Caco-2 (cell line): ENCODE measurements at regions not wholly inside any gene's neighbourhood (a gene's known extent, or its start where the extent isn't known, plus 50 kb on each side); places are given as distances from the start of the nearest gene placed in this dataset.

Experiments used
- BruUV-seq: library from RNA; stranded (reverse); fragments of 400-500 nt; replicated peaks from 2 replicates; lab custom pipeline; 2021; lab: Mats Ljungman, UMichigan
- CTCF ChIA-PET: fragments of 300-600 bp; sonication (Branson Sonifier 250); formaldehyde crosslinking; loops from one replicate; lab custom pipeline; 2022; ENCODE audit warnings: antibody characterized with exemption; lab: Charles Lee
- POLR2A ChIA-PET: fragments of 300-600 bp; sonication (Branson Sonifier 250); formaldehyde crosslinking; loops from one replicate; lab custom pipeline; 2022; ENCODE audit warnings: antibody characterized with exemption; lab: Charles Lee
- DNase-seq, 2 experiments: peaks; one replicate each; pipeline versions ENCODE4 v3.0.0 to v3.0.0-alpha.2; 2020 to 2022
- H3K27me3 ChIP-seq: replicated peaks from 2 replicates; pipeline ENCODE4 v1.6.0; 2011; ENCODE audit warnings: low read length; ENCODE audit not compliant: control insufficient read depth, insufficient read depth
- H3K36me3 ChIP-seq: 2 replicates; pipeline ENCODE4 v1.5.1; 2011; ENCODE audit warnings: low read length; ENCODE audit not compliant: control insufficient read depth, insufficient read depth
- H3K4me1 ChIP-seq: fragments of 250-450 bp; sonication (Bioruptor Pico); 2 replicates; pipeline ENCODE4 v1.5.1; 2020; ENCODE audit warnings: mild to moderate bottlenecking
- H3K4me3 ChIP-seq: 2 replicates; pipeline ENCODE4 v1.5.1; 2011; ENCODE audit warnings: low read depth, mild to moderate bottlenecking, control low read depth, low read length
- H3K9me3 ChIP-seq: fragments of 250-450 bp; sonication (Bioruptor Pico); 2 replicates; pipeline ENCODE4 v1.5.1; 2020; ENCODE audit warnings: mild to moderate bottlenecking, moderate library complexity
- H3K27ac Mint-ChIP-seq: one replicate; pipeline ENCODE4 v1.8.0; 2022; ENCODE audit warnings: mixed read lengths; ENCODE audit not compliant: unreplicated experiment
- H3K27me3 Mint-ChIP-seq: one replicate; pipeline ENCODE4 v1.8.0; 2022; ENCODE audit warnings: mixed read lengths; ENCODE audit not compliant: insufficient read depth, unreplicated experiment
- H3K36me3 Mint-ChIP-seq: one replicate; pipeline ENCODE4 v1.8.0; 2022; ENCODE audit warnings: mild to moderate bottlenecking, mixed read lengths; ENCODE audit not compliant: insufficient read depth, unreplicated experiment
- H3K4me1 Mint-ChIP-seq: one replicate; pipeline ENCODE4 v1.8.0; 2022; ENCODE audit warnings: low read depth, mixed read lengths; ENCODE audit not compliant: unreplicated experiment
- H3K4me3 Mint-ChIP-seq: one replicate; pipeline ENCODE4 v1.8.0; 2022; ENCODE audit warnings: mild to moderate bottlenecking, moderate library complexity, mixed read lengths; ENCODE audit not compliant: unreplicated experiment
- H3K9me3 Mint-ChIP-seq: one replicate; pipeline ENCODE4 v1.8.0; 2022; ENCODE audit warnings: mixed read lengths; ENCODE audit not compliant: unreplicated experiment
- CTCF ChIP-seq, 2 experiments: fragments of 200-600 bp in 1 of 2; IDR thresholded peaks; 1 replicate in 1 of 2; 2 replicates in 1 of 2; pipeline versions ENCODE4 v1.5.1 to v1.8.0; 2011 to 2022; ENCODE audit warnings: antibody characterized with exemption in 1 of 2, control low read depth in 1 of 2, inconsistent platforms in 1 of 2, low read depth in 1 of 2, low read length in 1 of 2, mild to moderate bottlenecking in 1 of 2, moderate library complexity in 1 of 2; ENCODE audit not compliant: insufficient read depth in 1 of 2, severe bottlenecking in 1 of 2, unreplicated experiment in 1 of 2
- intact Hi-C: fragments of 100-400 bp; cut with micrococcal nuclease; formaldehyde crosslinking; loops from one replicate; pipeline ENCODE4 v1.10.0; 2022; ENCODE audit not compliant: unreplicated experiment

- no peak for DNase-seq
- TF ChIP-seq CTCF (IDR thresholded peaks at IDR 0.05; ENCODE audit: insufficient read depth in 1 of 2, low read depth in 1 of 2, low read length in 1 of 2, severe bottlenecking in 1 of 2, unreplicated experiment in 1 of 2), result no peak
- Histone ChIP-seq H3K9me3 (no peaks in the 10 kb centered on the region), H3K36me3 (no peaks in the 10 kb centered on the region), H3K4me3 (no peak overlapping the region), H3K27me3 (peaks cover 1% of the 10 kb centered on the region; the same call in 1 of the 2 replicates), H3K4me1 (no peaks in the 10 kb centered on the region)
- intact Hi-C loops, result no loop called here
- ChIA-PET CTCF (no interaction called here), POLR2A (interaction anchor here (0.6 kb wide), 1 partner anchor 9 kb away, joined by 4 read pairs; no protein-coding TSS in a partner anchor)
- Mint-ChIP-seq H3K9me3 (no peaks in the 10 kb centered on the region), H3K36me3 (no peaks in the 10 kb centered on the region), H3K27me3 (peaks cover 18% of the 10 kb centered on the region), H3K27ac (no peak overlapping the region), H3K4me1 (no peaks in the 10 kb centered on the region), H3K4me3 (no peak overlapping the region)
- BruUV-seq, result no TSS peak
Measured at GRCh38 chr16:87072101-87072500, 245.1 kb downstream of the C16orf95 start.

GRCh38 chr16:87074641-87075318 lies 242.4 kb downstream of the C16orf95 start:
- Mint-ChIP-seq H3K36me3 (no peaks in the 10 kb centered on the region), H3K9me3 (peaks cover 10% of the 10 kb centered on the region), H3K4me3 (no peak overlapping the region), H3K4me1 (no peaks in the 10 kb centered on the region), H3K27me3 (peaks cover 19% of the 10 kb centered on the region), H3K27ac (no peak overlapping the region)
- no peak overlapping the region for H3K4me3 ChIP-seq
- intact Hi-C loops, result no loop called here
- no TSS peak for BruUV-seq
- peaks cover 2% of the 10 kb centered on the region; the same call in 1 of the 2 replicates for H3K9me3 ChIP-seq
- POLR2A ChIA-PET, result no interaction called here
- CTCF ChIA-PET, result no interaction called here
- H3K4me1 ChIP-seq, result no peaks in the 10 kb centered on the region
- no peaks in the 10 kb centered on the region for H3K36me3 ChIP-seq
- peaks cover 1% of the 10 kb centered on the region; the same call in 1 of the 2 replicates for H3K27me3 ChIP-seq
- no peak for TF ChIP-seq CTCF (IDR thresholded peaks at IDR 0.05; ENCODE audit: insufficient read depth in 1 of 2, low read depth in 1 of 2, low read length in 1 of 2, severe bottlenecking in 1 of 2, unreplicated experiment in 1 of 2)
- no peak for DNase-seq

GRCh38 chr16:87075319-87075860 lies 241.8 kb downstream of the C16orf95 start:
- H3K4me1 Mint-ChIP-seq, result no peaks in the 10 kb centered on the region
- peaks cover under 1% of the 10 kb centered on the region; the same call in 1 of the 2 replicates for H3K27me3 ChIP-seq
- no peaks in the 10 kb centered on the region for H3K36me3 Mint-ChIP-seq
- H3K4me3 ChIP-seq, result no peak overlapping the region
- H3K4me1 ChIP-seq, result no peaks in the 10 kb centered on the region
- H3K36me3 ChIP-seq, result no peaks in the 10 kb centered on the region
- H3K4me3 Mint-ChIP-seq, result no peak overlapping the region
- intact Hi-C loops, result no loop called here
- H3K9me3 ChIP-seq, result peaks cover 8% of the 10 kb centered on the region
- ChIA-PET POLR2A (no interaction called here), CTCF (no interaction called here)
- peaks cover 15% of the 10 kb centered on the region for H3K27me3 Mint-ChIP-seq
- H3K9me3 Mint-ChIP-seq, result peaks cover 16% of the 10 kb centered on the region
- H3K27ac Mint-ChIP-seq, result no peak overlapping the region
- BruUV-seq, result no TSS peak
- TF ChIP-seq CTCF (IDR thresholded peaks at IDR 0.05; ENCODE audit: insufficient read depth in 1 of 2, low read depth in 1 of 2, low read length in 1 of 2, severe bottlenecking in 1 of 2, unreplicated experiment in 1 of 2), result no peak
- DNase-seq, result no peak
